GM12878 (cell line): ENCODE measurements at regions not wholly inside any gene's neighbourhood (a gene's known extent, or its start where the extent isn't known, plus 50 kb on each side); places are given as distances from the start of the nearest gene placed in this dataset.

Experiments
- CHD4 ChIP-seq: fragments of 200-600 bp; sonication (generic); IDR thresholded peaks from 2 replicates; pipeline ENCODE4 v1.6.1; 2016; ENCODE audit warnings: mild to moderate bottlenecking
- E4F1 ChIP-seq: fragments of 450-650 bp; IDR thresholded peaks from 2 replicates; pipeline ENCODE4 v1.6.1; 2018; ENCODE audit warnings: borderline replicate concordance, mild to moderate bottlenecking; ENCODE audit not compliant: partially characterized antibody
- POLR2AphosphoS5 ChIP-seq: IDR thresholded peaks from 2 replicates; pipeline ENCODE4 v1.6.1; 2011; ENCODE audit warnings: mild to moderate bottlenecking, low read length, inconsistent platforms
- SMC3 ChIP-seq: IDR thresholded peaks from 2 replicates; pipeline ENCODE4 v1.6.1; 2011; ENCODE audit warnings: low read length, improper control_type of control experiment, borderline replicate concordance
- ZBTB40 ChIP-seq: fragments of 450-650 bp; IDR thresholded peaks from 2 replicates; pipeline ENCODE4 v1.6.1; 2016; ENCODE audit warnings: mild to moderate bottlenecking, moderate library complexity, borderline replicate concordance
- ZNF217 ChIP-seq: fragments of 450-650 bp; IDR thresholded peaks from 2 replicates; pipeline ENCODE4 v1.6.1; 2017; ENCODE audit warnings: antibody characterized with exemption, mild to moderate bottlenecking

GRCh38 chrX:74117962-74118902 is 185.7 kb upstream of the ZCCHC13 start (continued):
- TF ChIP-seq CHD4 (no peak), ZBTB40 (no peak), E4F1 (no peak), ZNF217 (no peak), POLR2AphosphoS5 (no peak), SMC3 (no peak)
